HG03520 (cell line): ENCODE measurements at regions not wholly inside any gene's neighbourhood (a gene's known extent, or its start where the extent isn't known, plus 50 kb on each side); places are given as distances from the start of the nearest gene placed in this dataset.
"Not testable (repeated sequence)": the region's sequence is repeated elsewhere in the genome, so short reads cannot be mapped to it uniquely, and the experiment has no call there.

Source experiments
- ATAC-seq: cut with Tn5 transposase; IDR thresholded peaks from one replicate; pipeline ENCODE4 v1.9.1; 2021; ENCODE audit warnings: mild to moderate bottlenecking, moderate library complexity; ENCODE audit not compliant: unreplicated experiment

GRCh38 chr13:79933389-79933788, 407.5 kb downstream of the SPRY2 start:
- no peak for ATAC-seq

- ATAC-seq: no peak
These were observed 408.4 kb downstream of the SPRY2 start for GRCh38 chr13:79932556-79932955.

GRCh38 chr13:79923973-79924556, 416.9 kb downstream of the SPRY2 start:
- not testable (repeated sequence) for ATAC-seq

- ATAC-seq: no peak
These were observed 421.8 kb downstream of the SPRY2 start for GRCh38 chr13:79919091-79919490.

- no peak for ATAC-seq
These were observed 422.3 kb downstream of the SPRY2 start for GRCh38 chr13:79918620-79919019.

- no peak for ATAC-seq
These were observed 423.3 kb downstream of the SPRY2 start for GRCh38 chr13:79917628-79918027.

- ATAC-seq: no peak
These were observed 425.7 kb downstream of the SPRY2 start for GRCh38 chr13:79915114-79915811.

GRCh38 chr13:79913141-79913827, 427.6 kb downstream of the SPRY2 start:
- ATAC-seq: no peak

- ATAC-seq: no peak
These were observed 428.5 kb downstream of the SPRY2 start for GRCh38 chr13:79912403-79912802.

GRCh38 chr13:79910875-79911540, 429.9 kb downstream of the SPRY2 start:
- ATAC-seq: no peak

- ATAC-seq: no peak
These were observed 428.7 kb downstream of the NDFIP2 start for GRCh38 chr13:79909644-79910043.

- no peak for ATAC-seq
These were observed 427.4 kb downstream of the NDFIP2 start for GRCh38 chr13:79908381-79908780.

GRCh38 chr13:79907527-79907926, 426.6 kb downstream of the NDFIP2 start:
- ATAC-seq: no peak

GRCh38 chr13:79906345-79906744, 425.4 kb downstream of the NDFIP2 start:
- ATAC-seq: no peak

- no peak for ATAC-seq
These were observed 424.1 kb downstream of the NDFIP2 start for GRCh38 chr13:79905018-79905417.

GRCh38 chr13:79904581-79904980, 423.6 kb downstream of the NDFIP2 start:
- ATAC-seq: no peak

- ATAC-seq: no peak
These were observed 420.4 kb downstream of the NDFIP2 start for GRCh38 chr13:79901336-79901735.

GRCh38 chr13:79900356-79900755, 419.4 kb downstream of the NDFIP2 start:
- ATAC-seq: no peak

- ATAC-seq: no peak
These were observed 418.0 kb downstream of the NDFIP2 start for GRCh38 chr13:79898996-79899395.

GRCh38 chr13:79898202-79898826, 417.4 kb downstream of the NDFIP2 start:
- no peak for ATAC-seq

- ATAC-seq: no peak
These were observed 415.9 kb downstream of the NDFIP2 start for GRCh38 chr13:79896851-79897250.
